ENCODE measurements at regions not wholly inside any gene's neighbourhood (a gene's known extent, or its start where the extent isn't known, plus 50 kb on each side); places are given as distances from the start of the nearest gene placed in this dataset.

- Histone ChIP-seq H3K14ac (replicated peaks; ENCODE audit: low read depth, low read length) (no peak overlapping the region), H3K9me3 (ENCODE audit: control insufficient read depth, insufficient read depth, low read length) (peaks cover 50% of the 10 kb centered on the region), H2BK120ac (ENCODE audit: low read depth, low read length) (no peak overlapping the region), H3K27me3 (ENCODE audit: control insufficient read depth, insufficient read depth, low read length) (no peaks in the 10 kb centered on the region), H2AK9ac (replicated peaks; ENCODE audit: low read depth, low read length, poor library complexity) (no peak overlapping the region), H4K91ac (ENCODE audit: insufficient read depth, low read depth, low read length) (no peak overlapping the region), H3K79me1 (ENCODE audit: low read depth in 1 of 2, low read length in 2 of 2) (no peaks in the 10 kb centered on the region), H3K36me3 (ENCODE audit: control insufficient read depth, insufficient read depth, low read length) (no peaks in the 10 kb centered on the region), H3K9ac (ENCODE audit: low read depth, low read length) (no peak overlapping the region), H3K4ac (ENCODE audit: low read depth, low read length) (no peak overlapping the region), H3K4me1 (ENCODE audit: control insufficient read depth, insufficient read depth, low read length) (no peaks in the 10 kb centered on the region), H4K20me1 (ENCODE audit: insufficient read depth, low read length) (no peaks in the 10 kb centered on the region), H4K5ac (ENCODE audit: low read depth, low read length) (no peak overlapping the region), H3K4me3 (ENCODE audit: insufficient read depth, low read depth, low read length) (no peak overlapping the region), H3K56ac (ENCODE audit: extremely low read depth, insufficient read depth, low read length) (no peak overlapping the region), H2AK5ac (ENCODE audit: low read depth, low read length) (no peak overlapping the region), H2BK15ac (ENCODE audit: low read depth, low read length) (no peak overlapping the region), H3K27ac (ENCODE audit: insufficient read depth, low read length) (no peak overlapping the region), H3K4me2 (ENCODE audit: low read depth, low read length) (no peak overlapping the region), H2BK5ac (ENCODE audit: low read depth, low read length, poor library complexity, severe bottlenecking) (no peak overlapping the region), H3K18ac (ENCODE audit: low read depth, low read length) (no peak overlapping the region), H3K23ac (ENCODE audit: low read depth, low read length) (no peak overlapping the region), H2BK20ac (ENCODE audit: low read depth, low read length) (no peak overlapping the region), H2AFZ (replicated peaks; ENCODE audit: low read length, poor library complexity) (no peak overlapping the region), H4K8ac (ENCODE audit: low read depth in 2 of 2, low read length in 2 of 2) (no peak overlapping the region), H3K9me1 (ENCODE audit: insufficient read depth, low read length) (no peaks in the 10 kb centered on the region)
- DNase-seq = no peak
- TF ChIP-seq USF2 (IDR thresholded peaks at IDR 0.05; ENCODE audit: low read depth, low read length) = no peak
- no peak for TF ChIP-seq MAFK (IDR thresholded peaks at IDR 0.05; ENCODE audit: low read depth, low read length)
- TF ChIP-seq BHLHE40 (IDR thresholded peaks at IDR 0.05; ENCODE audit: low read depth, low read length) = no peak
- no peak for TF ChIP-seq CEBPB (IDR thresholded peaks at IDR 0.05; ENCODE audit: low read depth, low read length)
- no peak for TF ChIP-seq CTCF (conservative IDR thresholded peaks at IDR 0.05; ENCODE audit: low read depth, low read length)
- no peak for TF ChIP-seq ELK1 (IDR thresholded peaks at IDR 0.05; ENCODE audit: borderline replicate concordance, low read depth, low read length)
- TF ChIP-seq MXI1 (IDR thresholded peaks at IDR 0.05; ENCODE audit: borderline replicate concordance, low read depth, low read length) = no peak
- no peak for TF ChIP-seq POLR2A (IDR thresholded peaks at IDR 0.05; ENCODE audit: low read depth, low read length)
- no peak for TF ChIP-seq RFX5 (IDR thresholded peaks at IDR 0.05; ENCODE audit: low read depth, low read length)
- no peak for TF ChIP-seq MAZ (IDR thresholded peaks at IDR 0.05; ENCODE audit: borderline replicate concordance, low read depth, low read length)
- BruUV-seq (replicated peaks) = no TSS peak
- in situ Hi-C loops (cut with MboI; ENCODE audit: low sequenced_read_pairs) (no loop called here), dilution Hi-C loops (cut with HindIII; ENCODE audit: low sequenced_read_pairs, unreplicated experiment) (no loop called here), intact Hi-C loops (cut with micrococcal nuclease) (no loop called here)
- ChIA-PET CTCF (no interaction called here), POLR2A (ENCODE audit: unreplicated experiment) (no interaction called here)
- no peak for ATAC-seq (ENCODE audit: low read depth)
- 47% methylated on average over 5 of the region's 6 CpGs; no CpG with 5 or more reads in 1 of the 2 experiments for WGBS, 2 experiments (ENCODE audit: extremely low coverage in 2 of 2, insufficient read length in 1 of 2)
Observed at GRCh38 chr7:156119771-156120170, 307.5 kb upstream of the SHH start.
